PC-9 (cell line): ENCODE measurements at regions not wholly inside any gene's neighbourhood (a gene's known extent, or its start where the extent isn't known, plus 50 kb on each side); places are given as distances from the start of the nearest gene placed in this dataset.

Experiments used
- BruUV-seq: library from RNA; stranded (reverse); fragments of 400-500 nt; replicated peaks from 2 replicates; lab custom pipeline; 2021; lab: Mats Ljungman, UMichigan
- CTCF ChIA-PET: fragments of 300-600 bp; sonication (Branson Sonifier 250); formaldehyde crosslinking; loops from one replicate; lab custom pipeline; 2022; ENCODE audit warnings: antibody characterized with exemption; lab: Charles Lee
- POLR2A ChIA-PET: fragments of 300-600 bp; sonication (Branson Sonifier 250); formaldehyde crosslinking; loops from one replicate; lab custom pipeline; 2022; ENCODE audit warnings: antibody characterized with exemption; ENCODE audit not compliant: unreplicated experiment; lab: Charles Lee
- DNase-seq, 2 experiments: peaks; one replicate each; pipeline versions ENCODE4 v3.0.0 to v3.0.0-alpha.2; 2015 to 2022; ENCODE audit warnings: mixed read lengths in 1 of 2
- H2AFZ ChIP-seq: fragments of 200-600 bp; sonication (generic); 2 replicates; pipeline ENCODE4 v1.8.1; 2017; ENCODE audit warnings: antibody characterized with exemption
- H3F3A ChIP-seq: fragments of 200-600 bp; sonication (generic); 2 replicates; pipeline ENCODE4 v1.8.1; 2017; ENCODE audit warnings: antibody characterized with exemption, mild to moderate bottlenecking, low read depth; ENCODE audit not compliant: insufficient read depth
- H3K27ac ChIP-seq: fragments of 200-600 bp; sonication (generic); 2 replicates; pipeline ENCODE4 v1.6.1; 2016; ENCODE audit warnings: mixed run types
- H3K27me3 ChIP-seq: fragments of 200-600 bp; sonication (generic); 2 replicates; pipeline ENCODE4 v1.6.1; 2016; ENCODE audit warnings: low read depth, mixed run types; ENCODE audit not compliant: insufficient read depth
- H3K36me3 ChIP-seq: fragments of 200-600 bp; sonication (generic); 2 replicates; pipeline ENCODE4 v1.6.1; 2016; ENCODE audit warnings: low read depth, mixed run types
- H3K4me1 ChIP-seq: fragments of 200-600 bp; sonication (generic); replicated peaks from 2 replicates; pipeline ENCODE4 v1.6.1; 2016; ENCODE audit warnings: mixed run types; ENCODE audit not compliant: insufficient read depth
- H3K4me2 ChIP-seq: fragments of 200-600 bp; sonication (generic); 2 replicates; pipeline ENCODE4 v1.6.1; 2017; ENCODE audit warnings: mixed run types
- H3K4me3 ChIP-seq: fragments of 200-600 bp; sonication (generic); 2 replicates; pipeline ENCODE4 v1.6.1; 2016; ENCODE audit warnings: mixed run types
- H3K79me2 ChIP-seq: fragments of 200-600 bp; sonication (generic); 2 replicates; pipeline ENCODE4 v1.6.1; 2017; ENCODE audit warnings: low read depth, mixed run types
- H3K9me2 ChIP-seq: fragments of 200-600 bp; sonication (generic); 2 replicates; pipeline ENCODE4 v1.8.1; 2017; ENCODE audit warnings: mild to moderate bottlenecking; ENCODE audit not compliant: insufficient read depth
- H3K9me3 ChIP-seq: fragments of 200-600 bp; sonication (generic); 2 replicates; pipeline ENCODE4 v1.8.1; 2016; ENCODE audit warnings: low read depth; ENCODE audit not compliant: insufficient read depth
- H4K20me1 ChIP-seq: fragments of 200-600 bp; sonication (generic); 2 replicates; pipeline ENCODE4 v1.8.1; 2017; ENCODE audit not compliant: insufficient read depth
- CTCF ChIP-seq: fragments of 200-600 bp; sonication (generic); conservative IDR thresholded peaks from 2 replicates; pipeline ENCODE4 v1.6.1; 2017; ENCODE audit warnings: mixed run types, antibody characterized with exemption, mild to moderate bottlenecking, moderate library complexity
- EZH2 ChIP-seq: fragments of 200-600 bp; sonication (generic); IDR thresholded peaks from 2 replicates; pipeline ENCODE4 v1.8.0; 2017; ENCODE audit warnings: antibody characterized with exemption, low read depth
- intact Hi-C: fragments of 100-400 bp; cut with micrococcal nuclease; formaldehyde crosslinking; loops from one replicate; pipeline ENCODE4 v1.10.0; 2022; ENCODE audit not compliant: unreplicated experiment

- Histone ChIP-seq H3K27me3 (no peaks in the 10 kb centered on the region), H3K4me3 (peak overlapping the region; percentile 24; the same call in 1 of the 2 replicates), H4K20me1 (no peaks in the 10 kb centered on the region), H3K9me3 (no peaks in the 10 kb centered on the region), H3K27ac (no peak overlapping the region), H3F3A (0 out of 2 replicates have a peak, but pooled peaks cover 3% of the 10 kb centered on the region), H3K4me2 (peak overlapping the region; percentile 65), H3K9me2 (no peaks in the 10 kb centered on the region), H3K36me3 (no peaks in the 10 kb centered on the region), H2AFZ (no peak overlapping the region), H3K79me2 (no peaks in the 10 kb centered on the region), H3K4me1 (peaks cover 12% of the 10 kb centered on the region)
- ChIA-PET CTCF (no interaction called here), POLR2A (no interaction called here)
- intact Hi-C loops = loop anchor here (2.0 kb wide), 1 partner anchor 629 kb away; no protein-coding TSS in a partner anchor
- no peak for TF ChIP-seq CTCF
- no peak for TF ChIP-seq EZH2
- no peak for DNase-seq
- no TSS peak for BruUV-seq
Measured at GRCh38 chr11:8329336-8329735, 65.7 kb upstream of the LMO1 start.

- 0 out of 2 replicates have a peak, but pooled peaks cover 3% of the 10 kb centered on the region for H3F3A ChIP-seq
- H3K4me2 ChIP-seq = peak overlapping the region; percentile 65
- H3K9me2 ChIP-seq = no peaks in the 10 kb centered on the region
- no peaks in the 10 kb centered on the region for H3K36me3 ChIP-seq
- H3K27ac ChIP-seq = no peak overlapping the region
- H3K27me3 ChIP-seq = no peaks in the 10 kb centered on the region
- H4K20me1 ChIP-seq = no peaks in the 10 kb centered on the region
- no peak overlapping the region for H2AFZ ChIP-seq
- no peaks in the 10 kb centered on the region for H3K9me3 ChIP-seq
- TF ChIP-seq EZH2 (no peak), CTCF (peak; percentile 85)
- DNase-seq = peak; percentile 82 to 86
- BruUV-seq = no TSS peak
- 0 out of 2 replicates have a peak, but pooled peaks cover 8% of the 10 kb centered on the region for H3K4me1 ChIP-seq
- ChIA-PET CTCF (no interaction called here), POLR2A (no interaction called here)
- intact Hi-C loops = loop anchor here (2.0 kb wide), 1 partner anchor 630 kb away; no protein-coding TSS in a partner anchor
- peak overlapping the region; percentile 24; the same call in 1 of the 2 replicates for H3K4me3 ChIP-seq
- H3K79me2 ChIP-seq = no peaks in the 10 kb centered on the region
Measured at GRCh38 chr11:8328848-8329330, 65.2 kb upstream of the LMO1 start.

- Histone ChIP-seq H3F3A (no peaks in the 10 kb centered on the region), H3K4me1 (0 out of 2 replicates have a peak, but pooled peaks cover 4% of the 10 kb centered on the region), H3K4me2 (no peak overlapping the region), H3K36me3 (no peaks in the 10 kb centered on the region), H3K27ac (no peak overlapping the region), H2AFZ (no peak overlapping the region), H4K20me1 (no peaks in the 10 kb centered on the region), H3K9me3 (no peaks in the 10 kb centered on the region), H3K79me2 (no peaks in the 10 kb centered on the region), H3K9me2 (no peaks in the 10 kb centered on the region), H3K4me3 (no peak overlapping the region), H3K27me3 (no peaks in the 10 kb centered on the region)
- TF ChIP-seq CTCF (no peak), EZH2 (no peak)
- no TSS peak for BruUV-seq
- intact Hi-C loops = loop anchor here (2.0 kb wide), 1 partner anchor 630 kb away; no protein-coding TSS in a partner anchor
- ChIA-PET CTCF (no interaction called here), POLR2A (no interaction called here)
- no peak for DNase-seq
Measured at GRCh38 chr11:8328231-8328794, 64.6 kb upstream of the LMO1 start.
